ENCODE measurements at regions not wholly inside any gene's neighbourhood (a gene's known extent, or its start where the extent isn't known, plus 50 kb on each side); places are given as distances from the start of the nearest gene placed in this dataset.

GRCh38 chr7:41489885-41490284 is 213.0 kb downstream of the INHBA start:
- Mint-ChIP-seq H3K9me3 (peaks cover 0 to 2% (median 0%) of the 10 kb centered on the region in 7 donors), H3K4me3 (no peak overlapping the region), H3K4me1 (no peaks in the 10 kb centered on the region), H3K36me3 (no peaks in the 10 kb centered on the region), H3K27me3 (ENCODE audit: low read depth in 3 of 3) (no peaks in the 10 kb centered on the region), H3K27ac (no peak overlapping the region)
- intact Hi-C loops (cut with micrococcal nuclease) = no loop called here
- Histone ChIP-seq H3K4me3 (replicated peaks in 1 of 3; ENCODE audit: low read depth in 2 of 3, low read length in 3 of 3) (no peak overlapping the region), H3K27ac (ENCODE audit: low read depth in 1 of 2, low read length in 2 of 2) (no peak overlapping the region), H4K20me1 (ENCODE audit: insufficient read depth, low read length) (no peaks in the 10 kb centered on the region), H3K79me2 (ENCODE audit: insufficient read depth, low read length) (no peaks in the 10 kb centered on the region), H2AFZ (ENCODE audit: insufficient read depth, low read depth, low read length, poor library complexity, severe bottlenecking) (no peak overlapping the region), H3K4me1 (ENCODE audit: control insufficient read depth in 1 of 2, insufficient read depth in 2 of 2, low read length in 2 of 2) (no peaks in the 10 kb centered on the region), H3K9ac (ENCODE audit: insufficient read depth, low read length, poor library complexity, severe bottlenecking) (no peak overlapping the region), H3K27me3 (ENCODE audit: control insufficient read depth in 2 of 2, insufficient read depth in 2 of 2, low read length in 2 of 2) (no peaks in the 10 kb centered on the region), H3K9me3 (replicated peaks in 1 of 2; ENCODE audit: control insufficient read depth in 1 of 2, insufficient read depth in 1 of 2, low read length in 2 of 2) (no peaks in the 10 kb centered on the region), H3K4me2 (replicated peaks; ENCODE audit: extremely low read depth, low read length, poor library complexity, severe bottlenecking) (no peak overlapping the region), H3K36me3 (replicated peaks in 1 of 2; ENCODE audit: control insufficient read depth in 1 of 2, insufficient read depth in 2 of 2, low read length in 2 of 2) (no peaks in the 10 kb centered on the region)
- no CpG with 5 or more reads among the region's 2 CpGs for WGBS (ENCODE audit: insufficient coverage)
- no peak for TF ChIP-seq CTCF (IDR thresholded peaks at IDR 0.05)
- DNase-seq = no peak

GRCh38 chr7:41487229-41487940 is 215.5 kb downstream of the INHBA start:
- no peak overlapping the region for H2AFZ ChIP-seq (ENCODE audit: insufficient read depth, low read depth, low read length, poor library complexity, severe bottlenecking)
- H3K9ac ChIP-seq (ENCODE audit: insufficient read depth, low read length, poor library complexity, severe bottlenecking) = no peak overlapping the region

More at GRCh38 chr7:41487229-41487940, 215.5 kb downstream of the INHBA start:
- no peaks in the 10 kb centered on the region for H3K27me3 ChIP-seq (ENCODE audit: control insufficient read depth in 2 of 2, insufficient read depth in 2 of 2, low read length in 2 of 2)
- Mint-ChIP-seq H3K36me3 (no peaks in the 10 kb centered on the region), H3K9me3 (peaks cover 0 to 5% (median 0%) of the 10 kb centered on the region in 7 donors), H3K4me1 (no peaks in the 10 kb centered on the region), H3K27ac (no peak overlapping the region), H3K27me3 (ENCODE audit: low read depth in 3 of 3) (no peaks in the 10 kb centered on the region), H3K4me3 (no peak overlapping the region)
- H3K4me2 ChIP-seq (replicated peaks; ENCODE audit: extremely low read depth, low read length, poor library complexity, severe bottlenecking) = no peak overlapping the region
- intact Hi-C loops (cut with micrococcal nuclease) = no loop called here
- H3K79me2 ChIP-seq (ENCODE audit: insufficient read depth, low read length) = no peaks in the 10 kb centered on the region
- H3K27ac ChIP-seq (ENCODE audit: low read depth in 1 of 2, low read length in 2 of 2) = no peak overlapping the region
- TF ChIP-seq CTCF (IDR thresholded peaks at IDR 0.05) = no peak
- H3K4me3 ChIP-seq (replicated peaks in 1 of 3; ENCODE audit: low read depth in 2 of 3, low read length in 3 of 3) = no peak overlapping the region
- H3K36me3 ChIP-seq (replicated peaks in 1 of 2; ENCODE audit: control insufficient read depth in 1 of 2, insufficient read depth in 2 of 2, low read length in 2 of 2) = no peaks in the 10 kb centered on the region
- H3K4me1 ChIP-seq (ENCODE audit: control insufficient read depth in 1 of 2, insufficient read depth in 2 of 2, low read length in 2 of 2) = no peaks in the 10 kb centered on the region
- H3K9me3 ChIP-seq (replicated peaks in 1 of 2; ENCODE audit: control insufficient read depth in 1 of 2, insufficient read depth in 1 of 2, low read length in 2 of 2) = no peaks in the 10 kb centered on the region
- DNase-seq = no peak
- WGBS (ENCODE audit: insufficient coverage) = 82% methylated on average over 3 of the region's 7 CpGs
- no peaks in the 10 kb centered on the region for H4K20me1 ChIP-seq (ENCODE audit: insufficient read depth, low read length)

All from CD14-positive monocyte (primary cell).